Pancreas (tissue), 10 donors: ENCODE measurements at regions not wholly inside any gene's neighbourhood (a gene's known extent, or its start where the extent isn't known, plus 50 kb on each side); places are given as distances from the start of the nearest gene placed in this dataset.

Experiments used
- ATAC-seq, 4 donors: fragments of 200-7000 bp; cut with Tn5 transposase; one replicate each; pipeline versions ENCODE4 v1.8.0 to v1.9.1; 2020; ENCODE audit warnings: mild to moderate bottlenecking in 4 of 4, moderate library complexity in 4 of 4
- DNase-seq, 6 donors: peaks; one replicate each; pipeline ENCODE4 v3.0.0-alpha.2; 2020
- FAIRE-seq: peaks from 2 replicates; lab custom pipeline; 2012; peaks lifted over from hg19 to GRCh38; lab: Jason Lieb, UNC
- H3K27ac ChIP-seq, 4 donors: fragments of 200-600 bp; sonication (generic); 1 replicate in 3 of 4; 2 replicates in 1 of 4; pipeline versions ENCODE4 v1.5.0 to v1.8.0; 2020
- H3K27me3 ChIP-seq, 4 donors: fragments of 200-600 bp; one replicate each; pipeline ENCODE4 v1.8.0; 2021
- H3K36me3 ChIP-seq, 3 donors: fragments of 200-600 bp; sonication (generic) in 1 of 3; one replicate each; pipeline versions ENCODE4 v1.5.0 to v1.8.0; 2020 to 2021
- H3K4me1 ChIP-seq, 3 donors: fragments of 200-600 bp; one replicate each; pipeline ENCODE4 v1.8.0; 2021
- H3K4me3 ChIP-seq, 4 donors: fragments of 200-600 bp; sonication (generic) in 2 of 4; one replicate each; pipeline versions ENCODE4 v1.5.0 to v1.8.0; 2020 to 2021
- H3K9me3 ChIP-seq, 4 donors: fragments of 200-600 bp; one replicate each; pipeline ENCODE4 v1.8.0; 2021
- WGBS, 2 donors: extraction: QIAGEN DNeasy Blood & Tissue Kit; methylation state at CpG; one replicate each; pipeline ENCODE4 v1.1.7; 2013; 5-methylcytosine and 5-hydroxymethylcytosine counted together
- intact Hi-C, 3 donors: fragments of 100-400 bp; cut with DNase I; formaldehyde crosslinking; loops; one replicate each; pipeline versions ENCODE4 v1.11.1 to v1.14.2; 2022
- TF ChIP-seq, protein P1 (sequence below), 4 donors: fragments of 200-600 bp; sonication (generic) in 3 of 4; IDR thresholded peaks; one replicate each; pipeline versions ENCODE4 v1.5.0 to v1.8.0; 2021; ENCODE audit warnings: antibody characterized with exemption in 4 of 4
- donor health status: healthy with polysubstance abuse.
- donor health status: DM: no; HTN: no; CAD: no; lungs with moderate emphysema.
- donor health status: DM: no; HTN: no; CAD: no.
- donor health status: control.
- donor health status: control.
- donor health status: Bipolar disorder and iron deficiency.
- donor health status: DM: yes; HTN: yes; CAD: no.
- donor health status: DM: no; HTN: no; CAD: no.
- donor health status: DM: no; HTN: no; CAD: no.
- donor health status: DM: yes; HTN: yes; CAD: no.

GRCh38 chr4:26075583-26075982 is 161.6 kb downstream of the SMIM20 start:
- H3K9me3 ChIP-seq = no peaks in the 10 kb centered on the region
- WGBS, 2 donors = 46 to 62% methylated on average over 1 of the region's 1 CpG
- H3K4me1 ChIP-seq = peaks cover 0 to 5% (median 0%) of the 10 kb centered on the region in 3 donors
- H3K27me3 ChIP-seq = no peaks in the 10 kb centered on the region
- TF ChIP-seq, protein P1, sequence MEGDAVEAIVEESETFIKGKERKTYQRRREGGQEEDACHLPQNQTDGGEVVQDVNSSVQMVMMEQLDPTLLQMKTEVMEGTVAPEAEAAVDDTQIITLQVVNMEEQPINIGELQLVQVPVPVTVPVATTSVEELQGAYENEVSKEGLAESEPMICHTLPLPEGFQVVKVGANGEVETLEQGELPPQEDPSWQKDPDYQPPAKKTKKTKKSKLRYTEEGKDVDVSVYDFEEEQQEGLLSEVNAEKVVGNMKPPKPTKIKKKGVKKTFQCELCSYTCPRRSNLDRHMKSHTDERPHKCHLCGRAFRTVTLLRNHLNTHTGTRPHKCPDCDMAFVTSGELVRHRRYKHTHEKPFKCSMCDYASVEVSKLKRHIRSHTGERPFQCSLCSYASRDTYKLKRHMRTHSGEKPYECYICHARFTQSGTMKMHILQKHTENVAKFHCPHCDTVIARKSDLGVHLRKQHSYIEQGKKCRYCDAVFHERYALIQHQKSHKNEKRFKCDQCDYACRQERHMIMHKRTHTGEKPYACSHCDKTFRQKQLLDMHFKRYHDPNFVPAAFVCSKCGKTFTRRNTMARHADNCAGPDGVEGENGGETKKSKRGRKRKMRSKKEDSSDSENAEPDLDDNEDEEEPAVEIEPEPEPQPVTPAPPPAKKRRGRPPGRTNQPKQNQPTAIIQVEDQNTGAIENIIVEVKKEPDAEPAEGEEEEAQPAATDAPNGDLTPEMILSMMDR (IDR thresholded peaks at IDR 0.05) = no peak
- no peak overlapping the region for H3K4me3 ChIP-seq
- FAIRE-seq = no peak
- intact Hi-C loops = no loop called here
- peak overlapping the region in 1 of 4 donors; percentile 33 for H3K27ac ChIP-seq
- no peak for ATAC-seq
- DNase-seq = no peak
- H3K36me3 ChIP-seq = no peaks in the 10 kb centered on the region

DNA sequence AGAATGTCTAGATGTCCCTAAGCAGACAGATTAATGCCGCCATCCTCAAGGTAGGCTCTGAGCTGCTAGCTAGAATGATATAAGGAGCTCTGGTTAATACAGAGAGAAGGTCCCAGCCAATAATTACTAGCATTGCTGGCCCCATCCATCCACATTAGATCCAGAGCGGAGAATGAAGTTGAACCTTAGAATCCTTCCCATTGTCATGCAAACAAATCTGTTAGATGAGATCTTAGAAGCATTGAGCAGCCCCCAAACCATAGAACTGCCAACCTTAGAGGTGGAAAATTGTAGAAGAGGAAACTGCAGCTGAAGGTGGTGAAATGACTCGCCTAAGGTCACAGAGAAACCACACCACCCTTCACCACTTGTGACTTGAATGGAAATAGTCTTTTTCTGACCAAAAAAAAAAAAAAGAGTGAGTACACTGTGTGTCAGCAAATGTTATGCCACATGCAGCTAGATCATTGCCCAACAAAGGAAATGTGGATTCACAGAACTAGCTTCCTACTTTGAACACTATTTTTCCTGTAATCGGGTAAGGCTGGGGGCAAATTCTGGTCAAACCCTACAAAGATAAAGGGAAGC is 162.1 kb downstream of the SMIM20 start:
- peak in 2 of 4 donors; percentile 31 to 55 for ATAC-seq
- intact Hi-C loops = no loop called here
- Histone ChIP-seq H3K4me3 (no peak overlapping the region), H3K27ac (peak overlapping the region in 1 of 4 donors; percentile 33), H3K9me3 (no peaks in the 10 kb centered on the region), H3K4me1 (peaks cover 0 to 5% (median 0%) of the 10 kb centered on the region in 3 donors), H3K27me3 (no peaks in the 10 kb centered on the region), H3K36me3 (no peaks in the 10 kb centered on the region)
- TF ChIP-seq, protein P1 (IDR thresholded peaks at IDR 0.05) = no peak
- FAIRE-seq = no peak
- 85 to 94% methylated on average over 4 of the region's 4 CpGs for WGBS, 2 donors
- DNase-seq = no peak

- intact Hi-C loops = no loop called here
- 92 to 97% methylated on average over 4 of the region's 4 CpGs for WGBS, 2 donors
Observed at GRCh38 chr4:26076896-26077295, 162.9 kb downstream of the SMIM20 start.

DNA sequence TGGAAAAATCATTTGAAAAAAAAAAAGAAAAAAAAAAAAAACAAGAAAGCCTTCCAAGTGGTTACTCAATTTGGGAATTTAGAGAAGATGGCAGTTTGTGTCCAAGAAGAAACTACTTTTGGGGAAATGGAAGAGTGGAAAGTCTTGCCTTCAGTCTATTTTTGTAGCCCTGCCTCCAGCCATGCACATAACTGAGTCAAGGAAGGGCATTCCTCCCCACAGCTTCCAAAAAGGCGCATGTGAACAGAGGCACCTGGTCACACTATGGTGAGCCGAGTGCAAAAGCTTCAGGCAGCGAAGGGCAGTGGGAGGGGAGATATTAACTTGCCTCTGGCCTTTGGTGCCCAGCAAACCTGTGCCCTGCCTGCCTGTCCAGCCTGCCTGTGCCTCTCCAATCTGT is 163.7 kb downstream of the SMIM20 start:
- TF ChIP-seq, protein P1 (IDR thresholded peaks at IDR 0.05) = no peak
- intact Hi-C loops = no loop called here
- H3K4me1 ChIP-seq = peaks cover 0 to 12% (median 0%) of the 10 kb centered on the region in 3 donors
- H3K36me3 ChIP-seq = no peaks in the 10 kb centered on the region
- peak in 5 of 6 donors; percentile 62 to 74 (median 66) for DNase-seq
- no peak overlapping the region for H3K27ac ChIP-seq
- peak; percentile 70 to 94 (median 88) for ATAC-seq
- no peaks in the 10 kb centered on the region for H3K27me3 ChIP-seq
- H3K9me3 ChIP-seq = no peaks in the 10 kb centered on the region
- no peak overlapping the region for H3K4me3 ChIP-seq
- FAIRE-seq = no peak
- 36 to 45% methylated on average over 3 of the region's 3 CpGs for WGBS, 2 donors

More at GRCh38 chr4:26076896-26077295, 162.9 kb downstream of the SMIM20 start:
- Histone ChIP-seq H3K4me1 (peaks cover 0 to 9% (median 0%) of the 10 kb centered on the region in 3 donors), H3K4me3 (no peak overlapping the region), H3K9me3 (no peaks in the 10 kb centered on the region), H3K27ac (no peak overlapping the region), H3K36me3 (no peaks in the 10 kb centered on the region), H3K27me3 (no peaks in the 10 kb centered on the region)
- ATAC-seq = no peak
- DNase-seq = no peak
- TF ChIP-seq, protein P1 (IDR thresholded peaks at IDR 0.05) = no peak
- no peak for FAIRE-seq
